ENCODE measurements at regions not wholly inside any gene's neighbourhood (a gene's known extent, or its start where the extent isn't known, plus 50 kb on each side); places are given as distances from the start of the nearest gene placed in this dataset.

- H3K9me3 ChIP-seq = no peaks in the 10 kb centered on the region
- H3K4me3 ChIP-seq = no peak overlapping the region
- no peaks in the 10 kb centered on the region for H3K27me3 ChIP-seq
- H3K4me1 ChIP-seq (ENCODE audit: insufficient read depth) = no peaks in the 10 kb centered on the region
- no peak for DNase-seq
- TF ChIP-seq CTCF (IDR thresholded peaks at IDR 0.05) (no peak), POLR2A (IDR thresholded peaks at IDR 0.05) (no peak), EP300 (IDR thresholded peaks at IDR 0.05) (no peak)
- WGBS, 3 donors = 82 to 87% (median 85%) methylated on average over 1 of the region's 1 CpG
- intact Hi-C loops (cut with DNase I) = no loop called here
- no peaks in the 10 kb centered on the region for H3K36me3 ChIP-seq
- H3K27ac ChIP-seq = no peak overlapping the region
Observed at GRCh38 chr11:110032957-110033570, 60.1 kb upstream of the ZC3H12C start.

GRCh38 chr11:110034806-110035205 is 58.4 kb upstream of the ZC3H12C start:
- WGBS, 3 donors = 62 to 73% (median 65%) methylated on average over 4 of the region's 4 CpGs
- no peaks in the 10 kb centered on the region for H3K27me3 ChIP-seq
- intact Hi-C loops (cut with DNase I) = no loop called here

GRCh38 chr11:110035357-110035756 is 57.8 kb upstream of the ZC3H12C start:
- no peaks in the 10 kb centered on the region for H3K27me3 ChIP-seq
- H3K36me3 ChIP-seq = no peaks in the 10 kb centered on the region
- H3K4me3 ChIP-seq = no peak overlapping the region
- no peak for DNase-seq
- WGBS, 3 donors = 45 to 95% (median 53%) methylated on average over 2 of the region's 2 CpGs
- H3K4me1 ChIP-seq (ENCODE audit: insufficient read depth) = no peaks in the 10 kb centered on the region
- intact Hi-C loops (cut with DNase I) = no loop called here
- H3K9me3 ChIP-seq = no peaks in the 10 kb centered on the region
- no peak for TF ChIP-seq CTCF (IDR thresholded peaks at IDR 0.05)
- no peak for TF ChIP-seq EP300 (IDR thresholded peaks at IDR 0.05)
- TF ChIP-seq POLR2A (IDR thresholded peaks at IDR 0.05) = no peak
- no peak overlapping the region for H3K27ac ChIP-seq

More at GRCh38 chr11:110034806-110035205, 58.4 kb upstream of the ZC3H12C start:
- H3K4me3 ChIP-seq = no peak overlapping the region
- no peak for TF ChIP-seq POLR2A (IDR thresholded peaks at IDR 0.05)
- no peak for TF ChIP-seq EP300 (IDR thresholded peaks at IDR 0.05)
- no peak for TF ChIP-seq CTCF (IDR thresholded peaks at IDR 0.05)
- no peak for DNase-seq
- H3K27ac ChIP-seq = no peak overlapping the region
- H3K9me3 ChIP-seq = no peaks in the 10 kb centered on the region
- H3K36me3 ChIP-seq = no peaks in the 10 kb centered on the region
- no peaks in the 10 kb centered on the region for H3K4me1 ChIP-seq (ENCODE audit: insufficient read depth)

GRCh38 chr11:110038201-110038600 is 55.0 kb upstream of the ZC3H12C start:
- DNase-seq = no peak
- Histone ChIP-seq H3K9me3 (no peaks in the 10 kb centered on the region), H3K4me1 (ENCODE audit: insufficient read depth) (no peaks in the 10 kb centered on the region), H3K36me3 (no peaks in the 10 kb centered on the region), H3K27ac (no peak overlapping the region), H3K4me3 (no peak overlapping the region), H3K27me3 (no peaks in the 10 kb centered on the region)
- TF ChIP-seq CTCF (IDR thresholded peaks at IDR 0.05) (no peak), POLR2A (IDR thresholded peaks at IDR 0.05) (no peak), EP300 (IDR thresholded peaks at IDR 0.05) (no peak)
- intact Hi-C loops (cut with DNase I) = no loop called here
- WGBS, 3 donors = 44 to 45% (median 44%) methylated on average over 3 of the region's 3 CpGs

Data from ovary (tissue), 7 donors.